ENCODE measurements at regions not wholly inside any gene's neighbourhood (a gene's known extent, or its start where the extent isn't known, plus 50 kb on each side); places are given as distances from the start of the nearest gene placed in this dataset.

DNA sequence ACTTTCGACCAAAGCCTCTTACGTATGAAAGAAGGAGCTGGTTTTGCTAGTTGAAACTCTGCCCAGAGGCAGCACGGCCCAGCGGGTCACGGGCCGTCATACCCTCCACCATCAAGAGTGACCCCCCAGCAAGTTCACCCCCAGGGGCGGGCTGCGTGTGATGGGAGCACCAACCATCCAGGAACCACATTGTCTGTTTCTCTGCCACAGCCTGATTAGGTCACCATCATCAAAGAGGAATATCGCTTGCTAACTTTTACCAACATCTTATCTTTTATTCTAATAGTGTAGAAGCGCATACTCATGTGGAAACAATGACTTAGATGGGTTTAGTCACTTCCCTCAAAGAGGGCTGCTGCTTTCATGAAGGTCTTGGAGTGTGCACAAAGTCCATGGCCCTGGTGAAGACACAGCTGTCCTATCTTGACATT, 116.6 kb upstream of the SMIM21 start:
- peak overlapping the region; percentile 46 for H3K27ac ChIP-seq (ENCODE audit: low read depth, low read length)
- no peaks in the 10 kb centered on the region for H3K36me3 Mint-ChIP-seq (ENCODE audit: low read depth, unreplicated experiment)
- H2AFZ ChIP-seq (ENCODE audit: low read depth, low read length), result no peak overlapping the region
- H4K20me1 ChIP-seq (ENCODE audit: insufficient read depth, low read length), result no peaks in the 10 kb centered on the region
- H3K4me3 ChIP-seq (ENCODE audit: insufficient read depth, low read depth, low read length), result no peak overlapping the region
- no peaks in the 10 kb centered on the region for H3K79me2 ChIP-seq (ENCODE audit: insufficient read depth, low read length)
- no peak for TF ChIP-seq EZH2 (IDR thresholded peaks at IDR 0.05; ENCODE audit: insufficient read depth, low read length)
- TF ChIP-seq, protein P1, sequence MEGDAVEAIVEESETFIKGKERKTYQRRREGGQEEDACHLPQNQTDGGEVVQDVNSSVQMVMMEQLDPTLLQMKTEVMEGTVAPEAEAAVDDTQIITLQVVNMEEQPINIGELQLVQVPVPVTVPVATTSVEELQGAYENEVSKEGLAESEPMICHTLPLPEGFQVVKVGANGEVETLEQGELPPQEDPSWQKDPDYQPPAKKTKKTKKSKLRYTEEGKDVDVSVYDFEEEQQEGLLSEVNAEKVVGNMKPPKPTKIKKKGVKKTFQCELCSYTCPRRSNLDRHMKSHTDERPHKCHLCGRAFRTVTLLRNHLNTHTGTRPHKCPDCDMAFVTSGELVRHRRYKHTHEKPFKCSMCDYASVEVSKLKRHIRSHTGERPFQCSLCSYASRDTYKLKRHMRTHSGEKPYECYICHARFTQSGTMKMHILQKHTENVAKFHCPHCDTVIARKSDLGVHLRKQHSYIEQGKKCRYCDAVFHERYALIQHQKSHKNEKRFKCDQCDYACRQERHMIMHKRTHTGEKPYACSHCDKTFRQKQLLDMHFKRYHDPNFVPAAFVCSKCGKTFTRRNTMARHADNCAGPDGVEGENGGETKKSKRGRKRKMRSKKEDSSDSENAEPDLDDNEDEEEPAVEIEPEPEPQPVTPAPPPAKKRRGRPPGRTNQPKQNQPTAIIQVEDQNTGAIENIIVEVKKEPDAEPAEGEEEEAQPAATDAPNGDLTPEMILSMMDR (IDR thresholded peaks at IDR 0.05; ENCODE audit: insufficient read depth, low read depth, low read length), result no peak
- H3K27me3 Mint-ChIP-seq (ENCODE audit: low read depth, unreplicated experiment), result peaks cover 3% of the 10 kb centered on the region
- peaks cover 11% of the 10 kb centered on the region for H3K4me1 ChIP-seq (ENCODE audit: insufficient read depth, low read length)
- FAIRE-seq, result peak; percentile 93
- peak overlapping the region; percentile 70 for H3K4me2 ChIP-seq (ENCODE audit: low read length)
- H3K4me1 Mint-ChIP-seq (ENCODE audit: low read depth, unreplicated experiment), result peaks cover 13% of the 10 kb centered on the region
- no peaks in the 10 kb centered on the region for H3K9me3 ChIP-seq (ENCODE audit: insufficient read depth, low read depth, low read length)
- H3K9me3 Mint-ChIP-seq (ENCODE audit: unreplicated experiment), result peaks cover under 1% of the 10 kb centered on the region
- H3K4me3 Mint-ChIP-seq (ENCODE audit: unreplicated experiment), result no peak overlapping the region
- no peaks in the 10 kb centered on the region for H3K36me3 ChIP-seq (ENCODE audit: insufficient read depth, low read length)
- H3K27me3 ChIP-seq (ENCODE audit: insufficient read depth, low read length), result no peaks in the 10 kb centered on the region
- H3K27ac Mint-ChIP-seq (ENCODE audit: unreplicated experiment), result peak overlapping the region; percentile 41
- H3K9ac ChIP-seq (ENCODE audit: low read length), result no peak overlapping the region
- peak; percentile 81 for DNase-seq (ENCODE audit: low read depth)

DNA sequence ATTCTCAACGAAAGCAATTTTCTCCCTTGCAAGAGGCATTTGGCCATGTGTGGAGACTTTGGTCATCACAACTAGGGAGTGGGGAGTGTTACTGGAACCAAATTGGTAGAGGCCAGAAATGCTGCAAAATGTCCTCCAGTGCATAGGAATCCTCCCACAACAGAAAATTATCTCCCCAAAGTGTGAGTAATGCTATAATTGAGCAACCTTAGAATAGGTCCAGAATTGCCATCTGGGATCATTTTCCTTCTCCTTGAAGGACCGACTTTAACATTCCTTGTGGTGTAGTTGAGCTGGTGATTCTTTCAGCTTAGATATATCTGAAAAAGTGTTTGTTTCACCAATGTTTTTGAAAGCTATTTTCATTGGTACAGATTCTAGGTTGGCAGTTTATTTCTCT, 111.2 kb upstream of the SMIM21 start:
- Mint-ChIP-seq H3K4me3 (ENCODE audit: unreplicated experiment) (no peak overlapping the region), H3K27ac (ENCODE audit: unreplicated experiment) (no peak overlapping the region), H3K4me1 (ENCODE audit: low read depth, unreplicated experiment) (no peaks in the 10 kb centered on the region), H3K27me3 (ENCODE audit: low read depth, unreplicated experiment) (no peaks in the 10 kb centered on the region), H3K9me3 (ENCODE audit: unreplicated experiment) (no peaks in the 10 kb centered on the region), H3K36me3 (ENCODE audit: low read depth, unreplicated experiment) (no peaks in the 10 kb centered on the region)
- H3K27ac ChIP-seq (ENCODE audit: low read depth, low read length), result no peak overlapping the region
- no peaks in the 10 kb centered on the region for H3K79me2 ChIP-seq (ENCODE audit: insufficient read depth, low read length)
- H4K20me1 ChIP-seq (ENCODE audit: insufficient read depth, low read length), result no peaks in the 10 kb centered on the region
- peaks cover 2% of the 10 kb centered on the region for H3K4me1 ChIP-seq (ENCODE audit: insufficient read depth, low read length)
- H3K9ac ChIP-seq (ENCODE audit: low read length), result no peak overlapping the region
- DNase-seq (ENCODE audit: low read depth) (peak; percentile 77), FAIRE-seq (no peak)
- no peak overlapping the region for H2AFZ ChIP-seq (ENCODE audit: low read depth, low read length)
- no peak for TF ChIP-seq EZH2 (IDR thresholded peaks at IDR 0.05; ENCODE audit: insufficient read depth, low read length)
- H3K4me3 ChIP-seq (ENCODE audit: insufficient read depth, low read depth, low read length), result no peak overlapping the region
- no peaks in the 10 kb centered on the region for H3K9me3 ChIP-seq (ENCODE audit: insufficient read depth, low read depth, low read length)
- H3K27me3 ChIP-seq (ENCODE audit: insufficient read depth, low read length), result no peaks in the 10 kb centered on the region
- no peak overlapping the region for H3K4me2 ChIP-seq (ENCODE audit: low read length)
- H3K36me3 ChIP-seq (ENCODE audit: insufficient read depth, low read length), result no peaks in the 10 kb centered on the region

DNA sequence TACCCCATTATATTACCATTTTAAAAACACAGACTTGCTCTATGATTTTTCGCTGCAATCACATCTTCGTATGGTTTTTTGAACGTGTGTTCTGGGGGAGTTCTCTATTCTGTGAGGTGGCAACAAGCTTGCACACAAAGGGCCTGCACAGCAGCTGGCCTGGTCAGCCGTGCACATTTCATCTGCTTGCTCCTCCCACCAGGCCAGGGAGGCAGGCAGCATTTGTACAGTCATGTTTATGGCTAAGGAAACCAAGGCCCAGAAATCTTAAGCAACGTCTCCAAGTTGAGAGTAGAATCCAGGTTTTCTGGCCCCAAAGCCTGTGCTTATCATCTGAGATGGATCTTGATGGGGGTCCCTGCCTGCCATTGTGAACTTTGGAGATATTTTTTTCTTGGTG, 106.4 kb upstream of the SMIM21 start:
- Mint-ChIP-seq H3K27ac (ENCODE audit: unreplicated experiment) (no peak overlapping the region), H3K36me3 (ENCODE audit: low read depth, unreplicated experiment) (no peaks in the 10 kb centered on the region), H3K4me1 (ENCODE audit: low read depth, unreplicated experiment) (peaks cover 4% of the 10 kb centered on the region), H3K9me3 (ENCODE audit: unreplicated experiment) (no peaks in the 10 kb centered on the region), H3K27me3 (ENCODE audit: low read depth, unreplicated experiment) (peaks cover under 1% of the 10 kb centered on the region), H3K4me3 (ENCODE audit: unreplicated experiment) (no peak overlapping the region)
- Histone ChIP-seq H3K4me1 (ENCODE audit: insufficient read depth, low read length) (no peaks in the 10 kb centered on the region), H2AFZ (ENCODE audit: low read depth, low read length) (no peak overlapping the region), H3K9ac (ENCODE audit: low read length) (no peak overlapping the region), H4K20me1 (ENCODE audit: insufficient read depth, low read length) (no peaks in the 10 kb centered on the region), H3K4me2 (ENCODE audit: low read length) (no peak overlapping the region), H3K36me3 (ENCODE audit: insufficient read depth, low read length) (no peaks in the 10 kb centered on the region), H3K79me2 (ENCODE audit: insufficient read depth, low read length) (no peaks in the 10 kb centered on the region), H3K27me3 (ENCODE audit: insufficient read depth, low read length) (no peaks in the 10 kb centered on the region), H3K9me3 (ENCODE audit: insufficient read depth, low read depth, low read length) (no peaks in the 10 kb centered on the region), H3K4me3 (ENCODE audit: insufficient read depth, low read depth, low read length) (no peak overlapping the region), H3K27ac (ENCODE audit: low read depth, low read length) (no peak overlapping the region)
- TF ChIP-seq EZH2 (IDR thresholded peaks at IDR 0.05; ENCODE audit: insufficient read depth, low read length), result no peak
- TF ChIP-seq, protein P1 (IDR thresholded peaks at IDR 0.05; ENCODE audit: insufficient read depth, low read depth, low read length), result no peak
- FAIRE-seq (no peak), DNase-seq (ENCODE audit: low read depth) (peak; percentile 6)

Measured in astrocyte (in vitro differentiated cells and primary cell).